HEK293 (cell line): ENCODE measurements at regions not wholly inside any gene's neighbourhood (a gene's known extent, or its start where the extent isn't known, plus 50 kb on each side); places are given as distances from the start of the nearest gene placed in this dataset.

Experiments used
- CTCF ChIA-PET: fragments of 350-600 bp; formaldehyde crosslinking; extraction: SDS; loops from one replicate; lab custom pipeline; 2021; ENCODE audit warnings: antibody characterized with exemption; lab: Yijun Ruan, JAX
- POLR2A ChIA-PET: fragments of 300-600 bp; formaldehyde crosslinking; extraction: SDS; loops from one replicate; lab custom pipeline; 2020; ENCODE audit warnings: antibody characterized with exemption, inconsistent platforms; lab: Yijun Ruan, JAX
- H3K27ac ChIP-seq: fragments of 200-500 bp; sonication (Bioruptor generic); 2 replicates; pipeline ENCODE4 v1.5.1; 2014; ENCODE audit warnings: low read depth, low read length, control low read depth, inconsistent platforms; ENCODE audit errors: extremely low read depth
- H3K36me3 ChIP-seq, 2 experiments: fragments of 200-500 bp in 1 of 2; sonication (Bioruptor generic) in 1 of 2; 1 replicate in 1 of 2; 2 replicates in 1 of 2; pipeline ENCODE4 v1.5.1; 2014 to 2017; ENCODE audit warnings: inconsistent platforms in 2 of 2, low read length in 2 of 2; ENCODE audit not compliant: control insufficient read depth in 2 of 2, insufficient read depth in 1 of 2
- H3K4me1 ChIP-seq: fragments of 200-500 bp; sonication (Bioruptor generic); 2 replicates; pipeline ENCODE4 v1.5.1; 2014; ENCODE audit warnings: mild to moderate bottlenecking, low read length, inconsistent platforms; ENCODE audit not compliant: control insufficient read depth, insufficient read depth
- H3K4me3 ChIP-seq: 2 replicates; pipeline ENCODE4 v1.5.1; 2011; ENCODE audit warnings: low read depth, mild to moderate bottlenecking, control low read depth, low read length, moderate library complexity
- H3K9me3 ChIP-seq: fragments of 200-500 bp; sonication (Bioruptor generic); 2 replicates; pipeline ENCODE4 v1.5.1; 2014; ENCODE audit warnings: low read depth, low read length, inconsistent platforms; ENCODE audit not compliant: control insufficient read depth, insufficient read depth
- HOXA7 ChIP-seq: sonication (generic); formaldehyde crosslinking; IDR thresholded peaks from 2 replicates; pipeline ENCODE4 v1.8.1; 2022; ENCODE audit warnings: missing genetic modification reagents, borderline replicate concordance
- ZBTB17 ChIP-seq: fragments of 450-650 bp; formaldehyde crosslinking; IDR thresholded peaks from 2 replicates; pipeline ENCODE4 v1.5.1; 2016; ENCODE audit warnings: missing biosample characterization, missing genetic modification characterization
- ZNF138 ChIP-seq: fragments of 450-650 bp; formaldehyde crosslinking; IDR thresholded peaks from 2 replicates; pipeline ENCODE4 v1.5.1; 2016; ENCODE audit warnings: missing biosample characterization, missing genetic modification characterization, borderline replicate concordance
- ZNF391 ChIP-seq: fragments of 450-650 bp; formaldehyde crosslinking; IDR thresholded peaks from 2 replicates; pipeline ENCODE4 v1.5.1; 2016; ENCODE audit warnings: low read depth, missing biosample characterization, missing genetic modification characterization, borderline replicate concordance
- ZNF776 ChIP-seq: fragments of 450-650 bp; formaldehyde crosslinking; IDR thresholded peaks from 2 replicates; pipeline ENCODE4 v1.5.0; 2017; ENCODE audit warnings: missing biosample characterization, missing genetic modification characterization, borderline replicate concordance
- TF ChIP-seq, protein P1 (sequence below): fragments of 450-650 bp; formaldehyde crosslinking; IDR thresholded peaks from 2 replicates; pipeline ENCODE4 v1.5.1; 2016; ENCODE audit warnings: missing biosample characterization, missing genetic modification characterization
- TF ChIP-seq, protein P2 (sequence below): fragments of 450-650 bp; formaldehyde crosslinking; IDR thresholded peaks from 2 replicates; pipeline ENCODE4 v1.5.1; 2016; ENCODE audit warnings: missing biosample characterization, missing genetic modification characterization
- TF ChIP-seq, protein P3 (sequence below): fragments of 450-650 bp; formaldehyde crosslinking; IDR thresholded peaks from 2 replicates; pipeline ENCODE4 v1.5.1; 2016; ENCODE audit warnings: missing biosample characterization, missing genetic modification characterization
- TF ChIP-seq, protein P4 (sequence below): fragments of 450-650 bp; formaldehyde crosslinking; IDR thresholded peaks from 2 replicates; pipeline ENCODE4 v1.5.1; 2017; ENCODE audit warnings: missing biosample characterization, missing genetic modification characterization

DNA sequence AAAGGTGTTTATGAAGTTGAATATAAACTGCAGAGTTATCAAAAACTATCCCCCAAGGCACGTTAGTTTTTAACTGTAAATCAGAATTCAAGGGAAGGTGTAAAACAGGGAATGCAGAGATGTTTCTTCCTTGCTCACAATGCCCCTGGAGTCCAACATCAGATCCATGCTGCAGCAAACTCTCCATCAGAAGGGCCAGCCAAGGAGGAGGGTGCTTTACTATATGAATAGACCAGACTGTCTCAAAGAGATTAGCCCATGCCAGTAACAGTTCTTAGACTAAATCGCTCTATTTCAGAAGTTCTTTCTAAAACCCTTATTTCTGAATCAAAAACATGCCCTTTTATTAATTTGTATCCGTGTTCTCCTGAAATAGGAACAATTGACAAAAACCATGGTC, 362.8 kb upstream of the RPS23 start:
- ChIA-PET CTCF (interaction anchor here (0.5 to 1.6 kb wide), 14 partner anchors 19 to 922 kb away, joined by 3 to 6 read pairs (median 4); partner anchors contain the start of genes TMEM167A and XRCC4), POLR2A (no interaction called here)

DNA sequence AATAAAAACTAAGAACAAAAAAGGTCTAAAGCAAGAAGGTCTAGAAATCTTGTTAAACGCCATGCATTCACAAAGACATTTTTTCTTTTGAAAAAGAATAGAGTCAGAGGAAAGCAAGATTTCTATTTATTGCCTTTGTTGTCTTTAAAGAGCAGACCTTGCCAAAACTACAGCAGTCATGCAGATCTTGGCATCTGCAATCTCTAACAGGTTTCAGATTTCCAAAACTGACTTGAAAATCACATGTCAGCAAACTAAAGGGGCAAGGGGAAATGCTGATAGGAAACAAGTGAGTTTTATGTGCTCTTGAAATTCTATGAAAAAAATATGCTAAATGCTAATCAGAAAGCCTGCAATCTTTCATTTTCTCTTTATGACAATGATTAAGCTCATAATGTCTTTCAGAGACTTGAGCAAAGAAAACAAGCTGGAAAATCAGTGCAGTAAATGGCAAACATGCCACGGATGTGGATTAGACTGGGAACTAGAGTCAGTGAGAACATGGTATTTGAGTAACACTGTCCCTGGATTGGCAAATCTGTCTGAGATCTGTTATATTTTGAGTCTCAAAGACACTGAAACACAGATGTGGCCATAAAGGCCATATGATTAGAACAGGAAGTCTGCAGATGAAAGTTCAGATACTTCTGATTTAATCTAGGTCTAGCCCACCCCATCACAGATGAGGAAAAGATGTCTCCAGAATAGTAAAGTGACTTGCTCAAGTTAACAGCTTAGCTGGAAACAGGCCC, 361.4 kb upstream of the RPS23 start:
- Histone ChIP-seq H3K4me1 (peaks cover 16% of the 10 kb centered on the region; the same call in 1 of the 2 replicates), H3K4me3 (no peak overlapping the region), H3K36me3 (no peaks in the 10 kb centered on the region), H3K9me3 (no peaks in the 10 kb centered on the region)
- POLR2A ChIA-PET, result no interaction called here
- no peak for TF ChIP-seq HOXA7 (CRISPR knock-in tag)
- TF ChIP-seq, protein P1, sequence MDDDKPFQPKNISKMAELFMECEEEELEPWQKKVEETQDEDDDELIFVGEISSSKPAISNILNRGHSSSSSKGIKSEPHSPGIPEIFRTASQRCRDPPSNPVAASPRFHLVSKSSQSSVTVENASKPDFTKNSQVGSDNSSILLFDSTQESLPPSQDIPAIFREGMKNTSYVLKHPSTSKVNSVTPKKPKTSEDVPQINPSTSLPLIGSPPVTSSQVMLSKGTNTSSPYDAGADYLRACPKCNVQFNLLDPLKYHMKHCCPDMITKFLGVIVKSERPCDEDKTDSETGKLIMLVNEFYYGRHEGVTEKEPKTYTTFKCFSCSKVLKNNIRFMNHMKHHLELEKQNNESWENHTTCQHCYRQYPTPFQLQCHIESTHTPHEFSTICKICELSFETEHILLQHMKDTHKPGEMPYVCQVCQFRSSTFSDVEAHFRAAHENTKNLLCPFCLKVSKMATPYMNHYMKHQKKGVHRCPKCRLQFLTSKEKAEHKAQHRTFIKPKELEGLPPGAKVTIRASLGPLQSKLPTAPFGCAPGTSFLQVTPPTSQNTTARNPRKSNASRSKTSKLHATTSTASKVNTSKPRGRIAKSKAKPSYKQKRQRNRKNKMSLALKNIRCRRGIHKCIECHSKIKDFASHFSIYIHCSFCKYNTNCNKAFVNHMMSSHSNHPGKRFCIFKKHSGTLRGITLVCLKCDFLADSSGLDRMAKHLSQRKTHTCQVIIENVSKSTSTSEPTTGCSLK, result no peak
- no peak for TF ChIP-seq ZNF776
- 0 out of 2 replicates have a peak, but pooled peaks have one; percentile 29 for TF ChIP-seq ZBTB17 (tag by site-specific recombination)
- TF ChIP-seq ZNF391 (tag by site-specific recombination), result no peak
- TF ChIP-seq, all 188 proteins: peak for 1
- CTCF ChIA-PET, result interaction anchor here (0.6 to 0.7 kb wide), 4 partner anchors 220 to 928 kb away, joined by 3 to 4 read pairs (median 3); no protein-coding TSS in a partner anchor
- H3K27ac ChIP-seq, result no peak overlapping the region

More for the DNA sequence above, 362.8 kb upstream of the RPS23 start:
- TF ChIP-seq, protein P2, sequence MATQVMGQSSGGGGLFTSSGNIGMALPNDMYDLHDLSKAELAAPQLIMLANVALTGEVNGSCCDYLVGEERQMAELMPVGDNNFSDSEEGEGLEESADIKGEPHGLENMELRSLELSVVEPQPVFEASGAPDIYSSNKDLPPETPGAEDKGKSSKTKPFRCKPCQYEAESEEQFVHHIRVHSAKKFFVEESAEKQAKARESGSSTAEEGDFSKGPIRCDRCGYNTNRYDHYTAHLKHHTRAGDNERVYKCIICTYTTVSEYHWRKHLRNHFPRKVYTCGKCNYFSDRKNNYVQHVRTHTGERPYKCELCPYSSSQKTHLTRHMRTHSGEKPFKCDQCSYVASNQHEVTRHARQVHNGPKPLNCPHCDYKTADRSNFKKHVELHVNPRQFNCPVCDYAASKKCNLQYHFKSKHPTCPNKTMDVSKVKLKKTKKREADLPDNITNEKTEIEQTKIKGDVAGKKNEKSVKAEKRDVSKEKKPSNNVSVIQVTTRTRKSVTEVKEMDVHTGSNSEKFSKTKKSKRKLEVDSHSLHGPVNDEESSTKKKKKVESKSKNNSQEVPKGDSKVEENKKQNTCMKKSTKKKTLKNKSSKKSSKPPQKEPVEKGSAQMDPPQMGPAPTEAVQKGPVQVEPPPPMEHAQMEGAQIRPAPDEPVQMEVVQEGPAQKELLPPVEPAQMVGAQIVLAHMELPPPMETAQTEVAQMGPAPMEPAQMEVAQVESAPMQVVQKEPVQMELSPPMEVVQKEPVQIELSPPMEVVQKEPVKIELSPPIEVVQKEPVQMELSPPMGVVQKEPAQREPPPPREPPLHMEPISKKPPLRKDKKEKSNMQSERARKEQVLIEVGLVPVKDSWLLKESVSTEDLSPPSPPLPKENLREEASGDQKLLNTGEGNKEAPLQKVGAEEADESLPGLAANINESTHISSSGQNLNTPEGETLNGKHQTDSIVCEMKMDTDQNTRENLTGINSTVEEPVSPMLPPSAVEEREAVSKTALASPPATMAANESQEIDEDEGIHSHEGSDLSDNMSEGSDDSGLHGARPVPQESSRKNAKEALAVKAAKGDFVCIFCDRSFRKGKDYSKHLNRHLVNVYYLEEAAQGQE, result no peak
- TF ChIP-seq ZNF138 (tag by site-specific recombination), result no peak
- Histone ChIP-seq H3K9me3 (no peaks in the 10 kb centered on the region), H3K36me3 (no peaks in the 10 kb centered on the region), H3K27ac (no peak overlapping the region; the same call in 1 of the 2 replicates), H3K4me3 (no peak overlapping the region), H3K4me1 (peaks cover 13% of the 10 kb centered on the region; the same call in 1 of the 2 replicates)

DNA sequence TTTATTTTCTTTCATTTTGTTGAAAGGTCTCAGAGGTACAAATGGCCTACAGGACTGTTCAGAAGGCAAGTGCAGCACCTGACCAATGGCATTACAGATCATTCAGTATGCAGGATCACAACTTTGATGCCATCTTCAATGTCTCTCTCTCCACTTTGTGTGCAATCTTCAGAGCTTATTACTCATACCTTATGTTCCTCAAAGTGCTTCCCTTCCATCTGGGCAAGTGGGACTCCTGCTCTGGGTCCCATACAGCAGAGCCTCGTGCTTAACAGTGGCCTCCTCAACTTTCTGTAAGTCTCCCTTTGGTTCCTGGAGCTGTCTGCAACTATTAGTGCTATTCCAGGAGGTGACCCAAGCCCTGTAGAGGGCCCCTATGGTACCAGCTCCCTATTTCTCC, 358.4 kb upstream of the RPS23 start:
- Histone ChIP-seq H3K4me1 (peaks cover 16% of the 10 kb centered on the region; the same call in 1 of the 2 replicates), H3K36me3 (no peaks in the 10 kb centered on the region), H3K4me3 (no peak overlapping the region), H3K27ac (no peak overlapping the region), H3K9me3 (no peaks in the 10 kb centered on the region)
- ChIA-PET CTCF (interaction anchor here (0.6 kb wide), 1 partner anchor 286 kb away, joined by 3 read pairs; no protein-coding TSS in a partner anchor), POLR2A (no interaction called here)
- TF ChIP-seq ZNF776, result no peak
- TF ChIP-seq, protein P3, sequence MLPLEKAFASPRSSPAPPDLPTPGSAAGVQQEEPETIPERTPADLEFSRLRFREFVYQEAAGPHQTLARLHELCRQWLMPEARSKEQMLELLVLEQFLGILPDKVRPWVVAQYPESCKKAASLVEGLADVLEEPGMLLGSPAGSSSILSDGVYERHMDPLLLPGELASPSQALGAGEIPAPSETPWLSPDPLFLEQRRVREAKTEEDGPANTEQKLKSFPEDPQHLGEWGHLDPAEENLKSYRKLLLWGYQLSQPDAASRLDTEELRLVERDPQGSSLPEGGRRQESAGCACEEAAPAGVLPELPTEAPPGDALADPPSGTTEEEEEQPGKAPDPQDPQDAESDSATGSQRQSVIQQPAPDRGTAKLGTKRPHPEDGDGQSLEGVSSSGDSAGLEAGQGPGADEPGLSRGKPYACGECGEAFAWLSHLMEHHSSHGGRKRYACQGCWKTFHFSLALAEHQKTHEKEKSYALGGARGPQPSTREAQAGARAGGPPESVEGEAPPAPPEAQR (tag by site-specific recombination), result no peak
- TF ChIP-seq, protein P4, sequence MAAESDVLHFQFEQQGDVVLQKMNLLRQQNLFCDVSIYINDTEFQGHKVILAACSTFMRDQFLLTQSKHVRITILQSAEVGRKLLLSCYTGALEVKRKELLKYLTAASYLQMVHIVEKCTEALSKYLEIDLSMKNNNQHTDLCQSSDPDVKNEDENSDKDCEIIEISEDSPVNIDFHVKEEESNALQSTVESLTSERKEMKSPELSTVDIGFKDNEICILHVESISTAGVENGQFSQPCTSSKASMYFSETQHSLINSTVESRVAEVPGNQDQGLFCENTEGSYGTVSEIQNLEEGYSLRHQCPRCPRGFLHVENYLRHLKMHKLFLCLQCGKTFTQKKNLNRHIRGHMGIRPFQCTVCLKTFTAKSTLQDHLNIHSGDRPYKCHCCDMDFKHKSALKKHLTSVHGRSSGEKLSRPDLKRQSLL (tag by site-specific recombination), result no peak
